ENCODE measurements at regions not wholly inside any gene's neighbourhood (a gene's known extent, or its start where the extent isn't known, plus 50 kb on each side); places are given as distances from the start of the nearest gene placed in this dataset.

DNA sequence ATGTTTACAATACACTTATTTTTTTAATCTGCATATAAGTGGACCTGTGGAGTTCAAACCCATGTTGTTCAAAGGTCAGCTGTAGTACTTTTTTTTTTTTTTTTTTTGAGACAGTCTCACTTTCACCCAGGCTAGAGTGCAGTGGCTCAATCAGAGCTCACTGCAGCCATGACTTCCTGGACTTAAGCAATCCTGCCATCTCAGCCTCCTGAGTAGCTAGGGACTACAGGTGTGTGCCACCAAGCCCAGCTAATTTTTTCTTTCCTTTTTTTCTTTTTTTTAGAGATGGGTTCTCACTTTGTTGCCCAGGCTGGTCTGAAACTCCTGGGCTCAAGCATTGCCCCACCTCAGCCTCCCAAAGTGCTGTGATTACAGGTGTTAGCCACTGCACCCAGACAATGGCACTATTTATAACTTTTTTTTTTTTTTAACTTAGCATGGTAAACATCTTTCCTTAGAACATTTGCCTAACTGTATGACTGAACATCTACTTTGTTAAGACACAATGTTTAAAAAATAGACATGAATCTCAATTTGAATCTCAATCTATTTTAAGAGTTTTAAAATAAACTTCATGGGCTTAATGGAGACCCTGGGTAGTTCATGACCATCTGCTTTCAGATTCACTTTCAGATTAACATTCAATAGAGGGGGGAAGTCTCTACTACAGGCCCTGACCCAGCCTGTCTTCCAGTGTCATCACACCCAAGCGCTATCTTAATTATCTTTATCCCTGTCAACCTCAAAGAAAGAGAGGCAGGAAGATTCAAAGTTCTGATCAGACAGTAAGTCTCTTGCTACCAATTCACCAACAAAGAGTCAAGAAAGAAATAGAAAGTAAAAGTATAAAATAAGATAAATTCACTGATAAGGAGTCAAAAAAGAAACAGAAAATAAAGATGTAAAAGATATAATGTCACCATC, 97.7 kb upstream of the DOCK9 start:
- TF ChIP-seq POLR2A (IDR thresholded peaks at IDR 0.05), result no peak
- TF ChIP-seq, protein P1, sequence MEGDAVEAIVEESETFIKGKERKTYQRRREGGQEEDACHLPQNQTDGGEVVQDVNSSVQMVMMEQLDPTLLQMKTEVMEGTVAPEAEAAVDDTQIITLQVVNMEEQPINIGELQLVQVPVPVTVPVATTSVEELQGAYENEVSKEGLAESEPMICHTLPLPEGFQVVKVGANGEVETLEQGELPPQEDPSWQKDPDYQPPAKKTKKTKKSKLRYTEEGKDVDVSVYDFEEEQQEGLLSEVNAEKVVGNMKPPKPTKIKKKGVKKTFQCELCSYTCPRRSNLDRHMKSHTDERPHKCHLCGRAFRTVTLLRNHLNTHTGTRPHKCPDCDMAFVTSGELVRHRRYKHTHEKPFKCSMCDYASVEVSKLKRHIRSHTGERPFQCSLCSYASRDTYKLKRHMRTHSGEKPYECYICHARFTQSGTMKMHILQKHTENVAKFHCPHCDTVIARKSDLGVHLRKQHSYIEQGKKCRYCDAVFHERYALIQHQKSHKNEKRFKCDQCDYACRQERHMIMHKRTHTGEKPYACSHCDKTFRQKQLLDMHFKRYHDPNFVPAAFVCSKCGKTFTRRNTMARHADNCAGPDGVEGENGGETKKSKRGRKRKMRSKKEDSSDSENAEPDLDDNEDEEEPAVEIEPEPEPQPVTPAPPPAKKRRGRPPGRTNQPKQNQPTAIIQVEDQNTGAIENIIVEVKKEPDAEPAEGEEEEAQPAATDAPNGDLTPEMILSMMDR (IDR thresholded peaks at IDR 0.05 in 4 of 5, conservative IDR thresholded peaks at IDR 0.05 in 1 of 5), result no peak

Data from gastrocnemius medialis (tissue), 4 donors.